Ovary (tissue), 3 donors: ENCODE measurements at regions not wholly inside any gene's neighbourhood (a gene's known extent, or its start where the extent isn't known, plus 50 kb on each side); places are given as distances from the start of the nearest gene placed in this dataset.

Source experiments
- EP300 ChIP-seq: sonication (generic); formaldehyde crosslinking; IDR thresholded peaks from one replicate; pipeline ENCODE4 v1.6.1; 2017; ENCODE audit warnings: antibody characterized with exemption
- TF ChIP-seq, protein P1 (sequence below), 3 donors: fragments of 450-650 bp in 2 of 3; fragments of 200-600 bp in 1 of 3; IDR thresholded peaks; one replicate each; pipeline versions ENCODE4 v1.5.1 to v1.8.0; 2016 to 2022; ENCODE audit warnings: antibody characterized with exemption in 3 of 3, mild to moderate bottlenecking in 1 of 3
- donor health status: DM: no; HTN: no; CAD: no.

DNA sequence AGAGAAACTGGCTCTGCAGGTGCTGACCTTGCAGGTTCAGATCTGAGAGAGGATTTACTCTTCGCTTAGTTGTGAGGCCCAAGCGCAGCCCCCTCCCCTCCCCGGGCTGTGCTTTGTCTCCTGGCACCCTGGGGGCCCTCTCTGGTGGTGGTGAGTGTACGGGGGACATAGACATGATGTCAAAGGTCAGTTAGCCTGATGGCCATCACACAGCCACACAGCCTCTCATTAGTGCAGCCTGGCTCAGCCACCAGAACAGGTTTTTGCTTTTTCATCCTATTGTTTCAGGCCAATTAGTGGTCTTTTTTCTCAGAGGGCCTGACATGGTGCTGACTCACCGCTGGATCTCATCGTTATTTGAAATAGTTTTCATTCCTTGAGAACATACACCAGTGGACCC, 437.9 kb downstream of the AACS start:
- no peak for TF ChIP-seq EP300
- TF ChIP-seq, protein P1, sequence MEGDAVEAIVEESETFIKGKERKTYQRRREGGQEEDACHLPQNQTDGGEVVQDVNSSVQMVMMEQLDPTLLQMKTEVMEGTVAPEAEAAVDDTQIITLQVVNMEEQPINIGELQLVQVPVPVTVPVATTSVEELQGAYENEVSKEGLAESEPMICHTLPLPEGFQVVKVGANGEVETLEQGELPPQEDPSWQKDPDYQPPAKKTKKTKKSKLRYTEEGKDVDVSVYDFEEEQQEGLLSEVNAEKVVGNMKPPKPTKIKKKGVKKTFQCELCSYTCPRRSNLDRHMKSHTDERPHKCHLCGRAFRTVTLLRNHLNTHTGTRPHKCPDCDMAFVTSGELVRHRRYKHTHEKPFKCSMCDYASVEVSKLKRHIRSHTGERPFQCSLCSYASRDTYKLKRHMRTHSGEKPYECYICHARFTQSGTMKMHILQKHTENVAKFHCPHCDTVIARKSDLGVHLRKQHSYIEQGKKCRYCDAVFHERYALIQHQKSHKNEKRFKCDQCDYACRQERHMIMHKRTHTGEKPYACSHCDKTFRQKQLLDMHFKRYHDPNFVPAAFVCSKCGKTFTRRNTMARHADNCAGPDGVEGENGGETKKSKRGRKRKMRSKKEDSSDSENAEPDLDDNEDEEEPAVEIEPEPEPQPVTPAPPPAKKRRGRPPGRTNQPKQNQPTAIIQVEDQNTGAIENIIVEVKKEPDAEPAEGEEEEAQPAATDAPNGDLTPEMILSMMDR (IDR thresholded peaks at IDR 0.05), result no peak
